ENCODE measurements at regions not wholly inside any gene's neighbourhood (a gene's known extent, or its start where the extent isn't known, plus 50 kb on each side); places are given as distances from the start of the nearest gene placed in this dataset.

- TF ChIP-seq FOXJ3 (CRISPR knock-in tag; IDR thresholded peaks at IDR 0.05) (no peak), GABPA (IDR thresholded peaks at IDR 0.05; ENCODE audit: low read depth) (no peak), CTCF (IDR thresholded peaks at IDR 0.05) (no peak), PBX3 (IDR thresholded peaks at IDR 0.05) (no peak), SMC3 (IDR thresholded peaks at IDR 0.05; ENCODE audit: low read depth, low read length) (no peak), MXI1 (IDR thresholded peaks at IDR 0.05; ENCODE audit: low read depth, low read length) (no peak), TAF1 (IDR thresholded peaks at IDR 0.05; ENCODE audit: borderline replicate concordance, low read depth, low read length) (no peak), ELF1 (IDR thresholded peaks at IDR 0.05) (no peak), POLR2AphosphoS5 (IDR thresholded peaks at IDR 0.05; ENCODE audit: low read depth, low read length) (no peak), FOXM1 (IDR thresholded peaks at IDR 0.05; ENCODE audit: low read depth) (no peak), USF2 (IDR thresholded peaks at IDR 0.05; ENCODE audit: borderline replicate concordance, low read depth, low read length) (no peak), EP300 (IDR thresholded peaks at IDR 0.05; ENCODE audit: borderline replicate concordance in 1 of 2, low read depth in 1 of 2, low read length in 1 of 2) (no peak)
These were observed 68.7 kb upstream of the PPP1R9A start for GRCh38 chr7:94838717-94839116.
